Endothelial cell of umbilical vein (primary cell): ENCODE measurements at regions not wholly inside any gene's neighbourhood (a gene's known extent, or its start where the extent isn't known, plus 50 kb on each side); places are given as distances from the start of the nearest gene placed in this dataset.

ENCODE experiments used
- BruUV-seq: library from RNA; stranded (reverse); fragments of 400-500 nt; replicated peaks from 2 replicates; lab custom pipeline; 2021; lab: Mats Ljungman, UMichigan
- CTCF ChIA-PET: fragments of 300-600, 350-600 bp; sonication (Branson Sonifier 250); formaldehyde crosslinking; loops from one replicate; lab custom pipeline; 2021; ENCODE audit warnings: antibody characterized with exemption, inconsistent platforms; lab: Charles Lee
- POLR2A ChIA-PET: fragments of 300-600, 350-600 bp; sonication (Branson Sonifier 250); formaldehyde crosslinking; loops from one replicate; lab custom pipeline; 2021; ENCODE audit warnings: antibody characterized with exemption, inconsistent platforms; lab: Charles Lee
- DNase-seq: peaks from one replicate; pipeline ENCODE4 v3.0.0-alpha.2; 2011; ENCODE audit warnings: low read depth, low spot score
- FAIRE-seq: peaks from 2 replicates; lab custom pipeline; 2011; peaks lifted over from hg19 to GRCh38; lab: Jason Lieb, UNC
- H2AFZ ChIP-seq: 2 replicates; pipeline ENCODE4 v1.6.0; 2012; ENCODE audit warnings: low read depth, low read length, control low read depth, inconsistent platforms
- H3K27ac ChIP-seq: 2 replicates; pipeline ENCODE4 v1.5.1; 2011; ENCODE audit warnings: low read depth, mild to moderate bottlenecking, control low read depth, low read length, moderate library complexity; ENCODE audit not compliant: insufficient read depth
- H3K27me3 ChIP-seq, 2 experiments: 2 replicates each; pipeline versions ENCODE4 v1.6.0 to v1.6.1; 2011; ENCODE audit warnings: low read length in 2 of 2, mixed read lengths in 1 of 2; ENCODE audit not compliant: control insufficient read depth in 2 of 2, insufficient read depth in 2 of 2
- H3K36me3 ChIP-seq, 2 experiments: 2 replicates in 1 of 2; 3 replicates in 1 of 2; pipeline ENCODE4 v1.5.1; 2011; ENCODE audit warnings: low read length in 2 of 2, mild to moderate bottlenecking in 1 of 2, moderate library complexity in 1 of 2; ENCODE audit not compliant: control insufficient read depth in 2 of 2, insufficient read depth in 2 of 2; ENCODE audit errors: extremely low read depth in 1 of 2
- H3K4me1 ChIP-seq: 3 replicates; pipeline ENCODE4 v1.5.1; 2011; ENCODE audit warnings: mild to moderate bottlenecking, low read length; ENCODE audit not compliant: control insufficient read depth, insufficient read depth; ENCODE audit errors: extremely low read depth
- H3K4me2 ChIP-seq: 2 replicates; pipeline ENCODE4 v1.6.1; 2011; ENCODE audit warnings: low read length, control low read depth, mixed read lengths; ENCODE audit not compliant: insufficient read depth
- H3K4me3 ChIP-seq, 3 experiments: fragments of 200-600 bp in 1 of 3; sonication (generic), shearing (Covaris generic) in 1 of 3; replicated peaks in 1 of 3; 2 replicates each; pipeline ENCODE4 v1.5.1; 2011 to 2016; ENCODE audit warnings: control low read depth in 3 of 3, low read length in 3 of 3, mild to moderate bottlenecking in 2 of 3, inconsistent platforms in 1 of 3, low read depth in 1 of 3, moderate library complexity in 1 of 3; ENCODE audit not compliant: insufficient read depth in 1 of 3
- H3K79me2 ChIP-seq: 2 replicates; pipeline ENCODE4 v1.6.0; 2012; ENCODE audit warnings: low read length, inconsistent platforms; ENCODE audit not compliant: control insufficient read depth, insufficient read depth
- H3K9ac ChIP-seq: replicated peaks from 2 replicates; pipeline ENCODE3; 2011; ENCODE audit warnings: low read length, control low read depth; ENCODE audit not compliant: insufficient read depth; ENCODE audit errors: extremely low read depth
- H3K9me1 ChIP-seq: replicated peaks from 3 replicates; pipeline ENCODE4 v1.6.0; 2011; ENCODE audit warnings: mild to moderate bottlenecking, low read length; ENCODE audit not compliant: control insufficient read depth, insufficient read depth; ENCODE audit errors: extremely low read depth
- H3K9me3 ChIP-seq: replicated peaks from 2 replicates; pipeline ENCODE4 v1.5.1; 2012; ENCODE audit warnings: low read length, inconsistent platforms; ENCODE audit not compliant: control insufficient read depth, insufficient read depth
- H4K20me1 ChIP-seq: replicated peaks from 2 replicates; pipeline ENCODE3; 2011; ENCODE audit warnings: mild to moderate bottlenecking, low read length; ENCODE audit not compliant: control insufficient read depth, insufficient read depth; ENCODE audit errors: extremely low read depth
- EZH2 ChIP-seq: IDR thresholded peaks from 2 replicates; pipeline ENCODE4 v1.6.1; 2012; ENCODE audit warnings: borderline replicate concordance, low read depth, mild to moderate bottlenecking, moderate library complexity, low read length, inconsistent platforms; ENCODE audit not compliant: severe bottlenecking
- FOS ChIP-seq: IDR thresholded peaks from 2 replicates; pipeline ENCODE4 v1.6.1; 2011; ENCODE audit warnings: mild to moderate bottlenecking, low read length, moderate library complexity, borderline replicate concordance; ENCODE audit not compliant: insufficient read depth
- GATA2 ChIP-seq: IDR thresholded peaks from 2 replicates; pipeline ENCODE4 v1.7.0; 2011; ENCODE audit warnings: low read depth, mild to moderate bottlenecking, moderate library complexity, mixed read lengths, low read length; ENCODE audit not compliant: insufficient read length, insufficient read depth
- JUN ChIP-seq: IDR thresholded peaks from 2 replicates; pipeline ENCODE4 v1.6.1; 2011; ENCODE audit warnings: borderline replicate concordance, low read depth; ENCODE audit not compliant: insufficient read length, insufficient read depth
- MYC ChIP-seq: IDR thresholded peaks from one replicate; pipeline ENCODE4 v1.6.1; 2011; ENCODE audit warnings: mild to moderate bottlenecking, low read depth, low read length
- POLR2A ChIP-seq: IDR thresholded peaks from 2 replicates; pipeline ENCODE4 v1.6.1; 2012; ENCODE audit warnings: low read depth, mild to moderate bottlenecking, control low read depth, low read length
- POLR2AphosphoS5 ChIP-seq: IDR thresholded peaks from 2 replicates; pipeline ENCODE4 v1.6.1; 2012; ENCODE audit warnings: low read depth, mild to moderate bottlenecking, control low read depth, low read length, moderate library complexity; ENCODE audit not compliant: insufficient read depth
- dilution Hi-C: fragments of 300-500 bp; cut with MboI; formaldehyde crosslinking; loops from one replicate; pipeline ENCODE4 v1.15.0; 2019; ENCODE audit warnings: low sequenced_read_pairs; ENCODE audit not compliant: extremely low pct_ligation_motif_present
- intact Hi-C: fragments of 100-400 bp; cut with micrococcal nuclease; formaldehyde crosslinking; loops from one replicate; pipeline ENCODE4 v1.10.0; 2022
- TF ChIP-seq, protein P1 (sequence below), 2 donors: IDR thresholded peaks; 1 replicate in 1 of 2; 2 replicates in 1 of 2; pipeline ENCODE4 v1.5.1; 2011; ENCODE audit warnings: low read length in 2 of 2, mild to moderate bottlenecking in 2 of 2, moderate library complexity in 2 of 2, control low read depth in 1 of 2, inconsistent platforms in 1 of 2, low read depth in 1 of 2; ENCODE audit not compliant: insufficient read depth in 1 of 2; ENCODE audit errors: extremely low read depth in 1 of 2
- TF ChIP-seq, protein P2 (sequence below): IDR thresholded peaks from 2 replicates; pipeline ENCODE4 v1.6.1; 2011; ENCODE audit not compliant: insufficient read depth, insufficient read length

DNA sequence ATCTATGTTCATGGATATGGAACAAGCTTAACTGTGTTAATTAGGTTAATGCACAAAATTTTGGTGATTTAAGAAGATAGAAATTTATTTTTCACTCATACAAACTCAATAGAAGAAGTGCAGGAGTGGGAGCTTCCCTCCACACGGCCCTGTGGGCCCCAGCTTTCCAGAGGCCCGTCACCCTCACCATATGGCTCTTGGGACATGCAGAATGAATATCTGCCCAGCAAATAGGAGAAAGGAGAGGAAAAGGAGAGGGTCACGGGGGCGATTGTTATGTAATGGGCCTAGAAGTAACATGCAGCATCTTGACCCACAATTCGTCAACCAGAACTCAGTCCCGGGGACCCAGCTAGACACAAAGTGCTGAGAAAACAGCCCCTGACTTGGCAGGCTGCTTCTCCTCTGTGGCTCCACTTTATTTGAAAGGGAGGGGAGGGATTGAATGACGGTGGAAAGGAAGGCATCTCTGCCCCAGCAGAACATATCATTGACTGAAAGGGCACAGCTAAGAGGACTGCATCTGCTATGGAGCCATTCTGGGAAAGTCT lies 648.2 kb upstream of the ID2 start:
- dilution Hi-C loops (no loop called here), intact Hi-C loops (no loop called here)
- Histone ChIP-seq H2AFZ (no peak overlapping the region), H3K36me3 (no peaks in the 10 kb centered on the region), H3K9ac (no peak overlapping the region), H4K20me1 (no peaks in the 10 kb centered on the region), H3K9me3 (peaks cover 3% of the 10 kb centered on the region), H3K4me3 (no peak overlapping the region), H3K4me1 (no peaks in the 10 kb centered on the region), H3K4me2 (no peak overlapping the region), H3K79me2 (no peaks in the 10 kb centered on the region), H3K9me1 (no peaks in the 10 kb centered on the region), H3K27ac (no peak overlapping the region), H3K27me3 (no peaks in the 10 kb centered on the region)
- DNase-seq = no peak
- FAIRE-seq = no peak
- POLR2A ChIA-PET = no interaction called here
- no TSS peak for BruUV-seq
- CTCF ChIA-PET = no interaction called here
- TF ChIP-seq, protein P1, sequence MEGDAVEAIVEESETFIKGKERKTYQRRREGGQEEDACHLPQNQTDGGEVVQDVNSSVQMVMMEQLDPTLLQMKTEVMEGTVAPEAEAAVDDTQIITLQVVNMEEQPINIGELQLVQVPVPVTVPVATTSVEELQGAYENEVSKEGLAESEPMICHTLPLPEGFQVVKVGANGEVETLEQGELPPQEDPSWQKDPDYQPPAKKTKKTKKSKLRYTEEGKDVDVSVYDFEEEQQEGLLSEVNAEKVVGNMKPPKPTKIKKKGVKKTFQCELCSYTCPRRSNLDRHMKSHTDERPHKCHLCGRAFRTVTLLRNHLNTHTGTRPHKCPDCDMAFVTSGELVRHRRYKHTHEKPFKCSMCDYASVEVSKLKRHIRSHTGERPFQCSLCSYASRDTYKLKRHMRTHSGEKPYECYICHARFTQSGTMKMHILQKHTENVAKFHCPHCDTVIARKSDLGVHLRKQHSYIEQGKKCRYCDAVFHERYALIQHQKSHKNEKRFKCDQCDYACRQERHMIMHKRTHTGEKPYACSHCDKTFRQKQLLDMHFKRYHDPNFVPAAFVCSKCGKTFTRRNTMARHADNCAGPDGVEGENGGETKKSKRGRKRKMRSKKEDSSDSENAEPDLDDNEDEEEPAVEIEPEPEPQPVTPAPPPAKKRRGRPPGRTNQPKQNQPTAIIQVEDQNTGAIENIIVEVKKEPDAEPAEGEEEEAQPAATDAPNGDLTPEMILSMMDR (IDR thresholded peaks at IDR 0.05; ENCODE audit: extremely low read depth in 1 of 2, insufficient read depth in 1 of 2, low read depth in 1 of 2, low read length in 2 of 2) = no peak
- TF ChIP-seq FOS (no peak), MYC (no peak), JUN (no peak), EZH2 (no peak), POLR2AphosphoS5 (no peak), GATA2 (no peak), POLR2A (no peak)
- TF ChIP-seq, protein P2, sequence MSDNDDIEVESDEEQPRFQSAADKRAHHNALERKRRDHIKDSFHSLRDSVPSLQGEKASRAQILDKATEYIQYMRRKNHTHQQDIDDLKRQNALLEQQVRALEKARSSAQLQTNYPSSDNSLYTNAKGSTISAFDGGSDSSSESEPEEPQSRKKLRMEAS = no peak
